NT2/D1 (cell line): ENCODE measurements at regions not wholly inside any gene's neighbourhood (a gene's known extent, or its start where the extent isn't known, plus 50 kb on each side); places are given as distances from the start of the nearest gene placed in this dataset.

ENCODE experiments used
- DNase-seq: peaks from one replicate; pipeline ENCODE4 v3.0.0-alpha.2; 2011; ENCODE audit warnings: low read depth, low spot score
- H3K27me3 ChIP-seq: 2 replicates; pipeline ENCODE4 v1.6.0; 2011; ENCODE audit warnings: mild to moderate bottlenecking; ENCODE audit not compliant: insufficient read length, insufficient read depth
- H3K36me3 ChIP-seq: 2 replicates; pipeline ENCODE4 v1.6.1; 2011; ENCODE audit warnings: mild to moderate bottlenecking, low read length, mixed read lengths; ENCODE audit not compliant: insufficient read depth, insufficient read length
- H3K4me1 ChIP-seq: 2 replicates; pipeline ENCODE4 v1.5.1; 2011; ENCODE audit not compliant: insufficient read depth, insufficient read length
- H3K4me3 ChIP-seq: 2 replicates; pipeline ENCODE4 v1.5.1; 2011; ENCODE audit warnings: low read depth; ENCODE audit not compliant: insufficient read length
- H3K9ac ChIP-seq: 2 replicates; pipeline ENCODE4 v1.6.0; 2011; ENCODE audit warnings: low read depth; ENCODE audit not compliant: insufficient read length
- H3K9me3 ChIP-seq: 2 replicates; pipeline ENCODE4 v1.5.1; 2011; ENCODE audit warnings: mild to moderate bottlenecking, low read length; ENCODE audit not compliant: insufficient read depth
- SUZ12 ChIP-seq: IDR thresholded peaks from 2 replicates; pipeline ENCODE4 v1.6.1; 2011; ENCODE audit not compliant: insufficient read length, insufficient read depth; ENCODE audit errors: extremely low read depth
- YY1 ChIP-seq: IDR thresholded peaks from 2 replicates; pipeline ENCODE4 v1.6.1; 2011; ENCODE audit not compliant: insufficient read length, insufficient read depth
- ZNF274 ChIP-seq: IDR thresholded peaks from 2 replicates; pipeline ENCODE4 v1.6.1; 2011; ENCODE audit warnings: mild to moderate bottlenecking, low read depth, low read length

DNA sequence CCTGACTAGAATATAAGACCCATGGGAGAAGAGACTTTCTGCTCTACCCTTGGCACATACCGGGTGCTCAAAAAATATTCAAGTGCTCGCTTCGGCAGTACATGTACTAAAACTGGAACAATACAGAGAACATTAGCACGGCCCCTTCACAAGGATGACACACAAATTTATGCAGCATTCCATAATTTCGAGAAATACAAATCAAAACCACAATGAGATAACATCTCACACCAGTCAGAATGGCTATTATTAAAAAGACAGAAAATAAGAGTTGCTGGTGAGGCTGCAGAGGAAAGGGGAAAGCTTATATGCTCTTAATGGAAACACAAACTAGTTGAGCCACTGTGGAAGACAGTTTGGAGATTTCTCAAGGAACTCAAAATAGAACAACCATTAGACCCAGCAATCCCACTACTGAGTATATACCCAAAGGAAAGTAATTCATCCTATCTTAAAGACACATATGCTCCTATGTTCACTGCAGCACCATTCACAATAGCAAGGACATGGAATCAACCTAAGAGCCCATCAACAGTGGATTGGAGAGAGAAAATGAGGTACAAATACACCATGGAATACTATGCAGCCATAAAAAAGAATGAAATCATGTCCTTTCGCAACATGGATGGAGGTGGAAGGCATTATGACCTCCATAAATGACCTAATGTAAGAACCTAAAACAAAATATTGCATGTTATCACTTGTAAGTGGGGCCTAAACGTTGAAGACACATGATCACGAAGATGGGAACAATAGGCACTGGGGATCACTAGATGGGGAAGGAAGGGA lies 71.6 kb upstream of the CYP1B1 start:
- Histone ChIP-seq H3K36me3 (no peaks in the 10 kb centered on the region), H3K4me3 (no peak overlapping the region), H3K9me3 (peaks cover 30% of the 10 kb centered on the region), H3K27me3 (no peaks in the 10 kb centered on the region), H3K4me1 (no peaks in the 10 kb centered on the region), H3K9ac (no peak overlapping the region)
- no peak for TF ChIP-seq SUZ12
- TF ChIP-seq YY1, result no peak
- TF ChIP-seq ZNF274, result no peak
- DNase-seq, result no peak

DNA sequence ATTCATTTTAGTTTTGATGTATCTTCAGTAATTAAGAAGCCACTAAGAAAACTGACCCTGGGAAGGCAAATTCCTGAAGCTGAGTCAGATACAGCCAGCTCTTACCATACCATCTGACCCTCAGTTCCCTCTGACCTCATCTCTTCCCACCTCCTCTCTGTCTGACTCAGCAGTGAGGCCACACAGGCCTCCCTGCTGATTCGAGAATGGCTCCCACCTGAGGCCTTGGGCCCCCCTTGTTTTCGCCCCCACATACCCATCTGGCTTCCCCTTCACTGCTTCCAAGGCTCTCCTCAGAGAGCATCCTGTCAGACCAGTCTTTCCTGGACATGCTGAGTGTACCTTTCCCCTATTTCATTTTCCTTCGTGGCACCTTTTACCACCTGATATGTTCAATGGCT lies 71.0 kb upstream of the CYP1B1 start:
- no peak overlapping the region for H3K9ac ChIP-seq
- no peak for TF ChIP-seq ZNF274
- no peak for TF ChIP-seq SUZ12
- TF ChIP-seq YY1, result no peak
- H3K36me3 ChIP-seq, result no peaks in the 10 kb centered on the region
- no peaks in the 10 kb centered on the region for H3K27me3 ChIP-seq
- no peak overlapping the region for H3K4me3 ChIP-seq
- peak; percentile 75 for DNase-seq
- H3K9me3 ChIP-seq, result peaks cover 34% of the 10 kb centered on the region
- no peaks in the 10 kb centered on the region for H3K4me1 ChIP-seq

DNA sequence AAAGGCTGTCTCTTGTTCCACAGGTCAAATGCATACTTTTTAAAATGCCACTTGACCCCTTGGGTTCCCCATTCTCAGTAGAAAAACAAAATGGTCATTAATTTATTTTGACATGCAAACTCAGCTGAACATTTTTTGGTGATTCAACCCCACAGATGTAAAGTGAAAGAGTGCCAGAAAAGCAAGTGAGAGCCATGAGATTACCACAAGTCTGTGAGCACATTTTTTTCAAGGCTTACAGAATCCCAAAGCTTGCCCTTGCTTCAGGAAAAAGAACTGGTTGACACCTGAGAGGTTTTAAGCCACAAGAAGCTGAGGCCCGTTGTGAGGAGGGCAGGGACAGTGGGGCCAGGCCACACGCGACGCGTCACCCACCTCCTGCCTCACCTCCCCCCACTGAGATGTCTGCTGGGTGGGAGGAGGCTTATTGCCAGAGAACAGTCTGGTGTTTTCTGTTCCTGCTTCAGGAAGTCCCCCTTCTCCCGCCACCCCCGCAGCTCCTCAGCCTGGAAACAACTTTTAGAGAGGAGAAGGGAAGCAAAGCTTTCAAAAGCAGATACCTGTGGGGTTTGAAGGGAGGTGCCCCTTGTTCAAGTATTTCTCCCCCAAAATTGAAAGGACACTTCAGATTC lies 70.4 kb upstream of the CYP1B1 start:
- H3K27me3 ChIP-seq, result no peaks in the 10 kb centered on the region
- DNase-seq, result peak; percentile 28
- TF ChIP-seq SUZ12, result no peak
- no peak for TF ChIP-seq YY1
- TF ChIP-seq ZNF274, result no peak
- no peaks in the 10 kb centered on the region for H3K4me1 ChIP-seq
- peaks cover 34% of the 10 kb centered on the region for H3K9me3 ChIP-seq
- no peaks in the 10 kb centered on the region for H3K36me3 ChIP-seq
- H3K9ac ChIP-seq, result no peak overlapping the region
- H3K4me3 ChIP-seq, result no peak overlapping the region

DNA sequence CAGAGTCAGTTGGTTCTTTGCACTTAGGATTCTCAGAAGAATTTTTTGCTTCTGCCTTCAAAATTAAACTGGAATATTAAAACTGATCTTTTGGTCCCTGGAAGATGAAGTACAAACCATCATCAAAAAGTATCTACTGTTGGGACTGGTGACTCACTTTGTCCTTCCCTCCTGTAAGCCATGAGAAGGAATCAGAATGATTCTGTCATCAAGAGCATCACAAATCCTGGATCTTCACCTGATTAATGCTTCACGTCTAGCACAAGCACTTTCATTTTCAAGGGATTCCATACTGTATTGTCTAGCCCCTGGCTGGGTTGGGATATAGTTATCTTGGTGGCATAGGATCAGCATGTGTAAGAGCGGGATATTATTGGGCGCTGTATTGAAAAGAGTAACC lies 69.3 kb upstream of the CYP1B1 start:
- no peaks in the 10 kb centered on the region for H3K27me3 ChIP-seq
- H3K4me1 ChIP-seq, result no peaks in the 10 kb centered on the region
- peaks cover 34% of the 10 kb centered on the region for H3K9me3 ChIP-seq
- no peak overlapping the region for H3K9ac ChIP-seq
- H3K4me3 ChIP-seq, result no peak overlapping the region
- no peaks in the 10 kb centered on the region for H3K36me3 ChIP-seq
- TF ChIP-seq SUZ12 (no peak), YY1 (no peak), ZNF274 (no peak)
- DNase-seq, result no peak

DNA sequence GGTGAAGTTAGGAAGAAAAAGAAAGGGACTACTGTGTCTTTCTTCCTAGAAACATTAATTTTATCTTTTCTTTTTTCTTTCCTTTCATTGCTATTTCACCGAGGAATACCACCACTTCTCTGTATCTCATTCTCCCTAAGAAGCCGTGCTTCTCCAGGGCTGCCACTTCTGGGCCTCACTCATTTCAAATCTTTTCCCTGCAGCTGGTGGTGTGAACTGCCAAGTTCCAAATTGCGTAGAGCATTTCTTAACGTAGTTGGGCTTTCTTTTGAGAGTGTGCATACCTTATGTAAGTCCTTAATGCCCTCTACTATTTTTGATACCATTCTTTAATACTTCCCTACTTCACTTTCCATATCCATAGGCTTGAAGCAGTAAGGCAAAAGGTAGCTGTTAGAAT lies 66.7 kb upstream of the CYP1B1 start:
- no peaks in the 10 kb centered on the region for H3K4me1 ChIP-seq
- H3K4me3 ChIP-seq, result no peak overlapping the region
- no peak for TF ChIP-seq ZNF274
- TF ChIP-seq YY1, result no peak
- no peak for TF ChIP-seq SUZ12
- no peaks in the 10 kb centered on the region for H3K27me3 ChIP-seq
- no peaks in the 10 kb centered on the region for H3K36me3 ChIP-seq
- DNase-seq, result no peak
- no peak overlapping the region for H3K9ac ChIP-seq
- H3K9me3 ChIP-seq, result peaks cover 42% of the 10 kb centered on the region

DNA sequence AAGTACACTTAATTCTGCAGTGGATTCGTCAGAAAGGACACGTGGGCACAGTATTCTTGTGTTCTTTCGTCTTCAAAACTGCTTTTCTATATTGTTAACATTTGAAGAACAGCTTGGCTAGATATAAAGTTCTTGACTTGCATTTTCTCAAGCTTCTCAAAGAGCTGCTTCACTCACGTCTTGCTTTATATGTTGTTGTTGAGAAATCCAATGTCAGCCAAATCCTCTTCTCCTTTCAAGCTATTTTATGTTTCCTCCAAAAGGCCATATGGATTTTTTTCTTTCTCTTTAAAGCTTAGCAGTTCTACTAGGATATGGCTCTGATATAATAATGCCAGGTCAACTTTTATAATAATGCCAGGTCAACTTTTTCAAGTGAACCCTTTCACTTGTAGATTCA lies 65.5 kb upstream of the CYP1B1 start:
- TF ChIP-seq ZNF274, result no peak
- TF ChIP-seq YY1, result no peak
- no peak for TF ChIP-seq SUZ12
- H3K27me3 ChIP-seq, result no peaks in the 10 kb centered on the region
- H3K9me3 ChIP-seq, result peaks cover 42% of the 10 kb centered on the region
- H3K36me3 ChIP-seq, result no peaks in the 10 kb centered on the region
- no peak overlapping the region for H3K9ac ChIP-seq
- H3K4me1 ChIP-seq, result no peaks in the 10 kb centered on the region
- no peak overlapping the region for H3K4me3 ChIP-seq
- DNase-seq, result no peak

DNA sequence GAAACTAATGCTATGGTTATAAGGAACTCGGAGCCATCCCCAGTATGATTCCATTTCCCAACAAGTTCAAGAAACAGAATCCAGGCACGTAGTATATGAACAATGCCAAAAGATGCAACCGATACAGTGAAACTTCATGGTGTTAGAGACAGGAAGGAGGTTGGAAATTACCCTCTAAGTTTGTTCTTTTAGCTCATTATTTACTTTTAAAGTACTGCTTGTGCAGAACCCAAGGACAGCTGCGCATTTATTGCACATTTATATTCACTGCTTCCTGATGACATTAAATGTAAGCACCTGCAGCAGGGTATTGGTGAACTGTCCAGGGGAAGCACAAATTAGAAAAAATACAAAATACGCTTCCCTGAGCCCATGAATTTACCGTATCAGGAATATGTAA lies 63.0 kb upstream of the CYP1B1 start:
- H3K9me3 ChIP-seq, result peaks cover 26% of the 10 kb centered on the region
- H3K27me3 ChIP-seq, result no peaks in the 10 kb centered on the region
- H3K4me3 ChIP-seq, result no peak overlapping the region
- TF ChIP-seq SUZ12 (no peak), YY1 (no peak), ZNF274 (no peak)
- no peaks in the 10 kb centered on the region for H3K36me3 ChIP-seq
- no peak for DNase-seq
- no peaks in the 10 kb centered on the region for H3K4me1 ChIP-seq
- H3K9ac ChIP-seq, result no peak overlapping the region
